GM20000 (cell line): ENCODE measurements at regions not wholly inside any gene's neighbourhood (a gene's known extent, or its start where the extent isn't known, plus 50 kb on each side); places are given as distances from the start of the nearest gene placed in this dataset.

Source experiments
- DNase-seq: peaks from one replicate; pipeline ENCODE4 v3.0.0; 2012; ENCODE audit warnings: low spot score
- CTCF ChIP-seq: IDR thresholded peaks from 2 replicates; pipeline ENCODE4 v1.5.1; 2012; ENCODE audit warnings: mild to moderate bottlenecking, control low read depth; ENCODE audit errors: extremely low read depth, missing control alignments

GRCh38 chr15:61684749-61685467, 375.3 kb downstream of the VPS13C start:
- TF ChIP-seq CTCF, result no peak
- no peak for DNase-seq

DNA sequence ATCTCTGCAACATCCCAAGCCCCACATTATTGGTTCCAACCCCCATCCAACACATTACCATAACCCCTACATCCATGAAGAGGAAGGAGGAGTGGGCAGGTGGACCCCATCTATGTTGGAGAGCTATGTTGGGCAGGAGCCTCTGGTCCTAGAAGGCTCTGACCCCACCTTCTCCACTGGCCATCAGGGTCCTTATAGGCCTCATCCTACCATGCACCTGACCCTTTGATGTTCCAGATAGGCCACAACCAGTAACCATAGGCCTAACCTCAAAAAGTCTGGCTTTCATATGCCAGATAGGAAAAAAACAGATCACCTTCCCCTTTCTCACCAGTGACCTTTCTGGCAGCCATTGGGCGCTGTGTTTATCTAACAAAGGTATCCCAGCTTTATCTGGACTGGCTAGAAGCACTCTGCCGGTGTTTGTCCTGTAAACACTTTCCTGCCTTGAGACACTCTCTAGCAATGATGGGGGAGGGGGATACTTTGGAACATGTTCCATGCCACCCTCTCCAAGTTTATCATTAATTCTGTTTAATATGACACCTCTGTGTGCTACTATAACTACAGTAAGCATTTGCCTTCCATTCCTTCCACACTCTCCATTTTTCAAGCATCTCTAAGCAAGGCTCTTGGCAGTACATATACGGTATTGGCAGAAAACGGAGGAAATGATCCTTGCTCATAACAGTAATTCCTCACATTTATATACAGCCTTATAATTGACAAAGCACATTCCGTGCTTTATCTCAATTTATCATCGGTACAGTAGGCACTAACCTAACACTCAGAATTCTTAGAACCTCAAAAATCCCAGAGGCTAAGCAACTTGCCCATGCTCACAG, 377.1 kb downstream of the VPS13C start:
- no peak for TF ChIP-seq CTCF
- no peak for DNase-seq

DNA sequence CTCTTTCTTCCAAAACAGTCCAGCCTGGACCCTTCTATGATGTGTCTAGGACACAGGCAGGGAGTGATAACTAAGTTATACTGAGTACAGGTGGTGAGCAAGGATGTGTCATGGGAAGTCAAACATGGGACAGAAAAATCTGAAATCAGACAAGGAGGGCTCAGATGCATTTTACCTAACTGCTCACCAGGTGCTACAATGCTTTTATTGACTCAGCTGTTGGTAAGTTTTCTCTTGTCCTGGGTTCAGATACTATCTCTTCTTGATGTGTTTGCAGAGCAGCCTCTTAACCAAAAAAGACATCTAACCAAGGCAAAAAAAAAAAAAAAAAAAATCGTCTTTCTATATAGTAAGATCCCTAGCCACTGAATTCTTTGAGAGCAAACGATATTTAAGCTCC, 378.6 kb downstream of the VPS13C start:
- DNase-seq, result no peak

DNA sequence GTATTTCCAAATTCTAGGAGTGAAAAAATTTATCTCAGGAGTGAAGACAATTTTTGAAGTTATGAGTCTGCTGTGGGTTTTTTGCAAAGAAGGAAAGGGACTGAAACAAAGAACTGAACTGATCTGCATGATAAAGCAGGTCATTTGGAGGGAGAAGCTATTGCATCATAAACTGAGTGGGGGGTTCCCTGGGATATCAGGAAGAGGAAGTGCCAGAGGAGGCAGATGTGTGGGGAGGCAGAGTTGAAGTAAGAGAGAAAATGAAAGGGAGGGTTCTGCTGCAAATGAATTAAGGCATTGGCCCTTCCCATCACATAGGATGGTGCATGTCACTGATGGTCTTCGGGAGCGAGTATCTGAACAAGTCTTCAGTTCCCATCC, 379.2 kb downstream of the VPS13C start:
- no peak for DNase-seq
- TF ChIP-seq CTCF, result no peak

More for the DNA sequence above, 378.6 kb downstream of the VPS13C start:
- TF ChIP-seq CTCF, result no peak

GRCh38 chr15:61680260-61681037, 379.8 kb downstream of the VPS13C start:
- DNase-seq, result no peak
- no peak for TF ChIP-seq CTCF

- TF ChIP-seq CTCF, result no peak
- DNase-seq, result no peak
Observed at GRCh38 chr15:61671736-61672135, 388.5 kb downstream of the VPS13C start.

GRCh38 chr15:61668444-61668843, 391.8 kb downstream of the VPS13C start:
- no peak for TF ChIP-seq CTCF
- no peak for DNase-seq
